Esophagus squamous epithelium (tissue), 4 donors: ENCODE measurements at regions not wholly inside any gene's neighbourhood (a gene's known extent, or its start where the extent isn't known, plus 50 kb on each side); places are given as distances from the start of the nearest gene placed in this dataset.

Experiments
- CTCF ChIP-seq, 6 experiments: fragments of 450-650 bp in 4 of 6; fragments of 200-600 bp in 2 of 6; sonication (generic) in 2 of 6; IDR thresholded peaks; one replicate each; pipeline ENCODE4 v1.5.1; 2016 to 2019; ENCODE audit warnings: antibody characterized with exemption in 6 of 6, mild to moderate bottlenecking in 4 of 6, moderate library complexity in 4 of 6
- POLR2A ChIP-seq, 4 donors: fragments of 450-650 bp; IDR thresholded peaks; one replicate each; pipeline ENCODE4 v1.6.1; 2017; ENCODE audit warnings: antibody characterized with exemption in 4 of 4, mild to moderate bottlenecking in 4 of 4, moderate library complexity in 3 of 4

GRCh38 chr15:72902245-72902918, 118.8 kb upstream of the ADPGK start:
- TF ChIP-seq CTCF (IDR thresholded peaks at IDR 0.05) (no peak), POLR2A (IDR thresholded peaks at IDR 0.05) (no peak)
